ENCODE measurements at regions not wholly inside any gene's neighbourhood (a gene's known extent, or its start where the extent isn't known, plus 50 kb on each side); places are given as distances from the start of the nearest gene placed in this dataset.

GRCh38 chr20:62543470-62544302, 67.9 kb upstream of the GATA5 start:
- Histone ChIP-seq H3K36me3 (replicated peaks) (no peaks in the 10 kb centered on the region), H3K27me3 (replicated peaks) (no peaks in the 10 kb centered on the region)
- in situ Hi-C loops (cut with HindIII; ENCODE audit: low pct_ligation_motif_present, low sequenced_read_pairs) = loop anchor here (25.0 kb wide), 1 partner anchor 106 kb away; the partner anchor contains the start of gene RBBP8NL

GRCh38 chr20:62544505-62545055, 68.8 kb upstream of the GATA5 start:
- DNase-seq = no peak
- in situ Hi-C loops (cut with HindIII; ENCODE audit: low pct_ligation_motif_present, low sequenced_read_pairs) = loop anchor here (25.0 kb wide), 1 partner anchor 107 kb away; the partner anchor contains the start of gene RBBP8NL
- TF ChIP-seq, protein P1, sequence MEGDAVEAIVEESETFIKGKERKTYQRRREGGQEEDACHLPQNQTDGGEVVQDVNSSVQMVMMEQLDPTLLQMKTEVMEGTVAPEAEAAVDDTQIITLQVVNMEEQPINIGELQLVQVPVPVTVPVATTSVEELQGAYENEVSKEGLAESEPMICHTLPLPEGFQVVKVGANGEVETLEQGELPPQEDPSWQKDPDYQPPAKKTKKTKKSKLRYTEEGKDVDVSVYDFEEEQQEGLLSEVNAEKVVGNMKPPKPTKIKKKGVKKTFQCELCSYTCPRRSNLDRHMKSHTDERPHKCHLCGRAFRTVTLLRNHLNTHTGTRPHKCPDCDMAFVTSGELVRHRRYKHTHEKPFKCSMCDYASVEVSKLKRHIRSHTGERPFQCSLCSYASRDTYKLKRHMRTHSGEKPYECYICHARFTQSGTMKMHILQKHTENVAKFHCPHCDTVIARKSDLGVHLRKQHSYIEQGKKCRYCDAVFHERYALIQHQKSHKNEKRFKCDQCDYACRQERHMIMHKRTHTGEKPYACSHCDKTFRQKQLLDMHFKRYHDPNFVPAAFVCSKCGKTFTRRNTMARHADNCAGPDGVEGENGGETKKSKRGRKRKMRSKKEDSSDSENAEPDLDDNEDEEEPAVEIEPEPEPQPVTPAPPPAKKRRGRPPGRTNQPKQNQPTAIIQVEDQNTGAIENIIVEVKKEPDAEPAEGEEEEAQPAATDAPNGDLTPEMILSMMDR (IDR thresholded peaks at IDR 0.05; ENCODE audit: low read depth, low read length, missing control alignments) = no peak
- no peak overlapping the region for H3K27ac ChIP-seq
- H3K36me3 ChIP-seq (replicated peaks) = no peaks in the 10 kb centered on the region
- H3K4me3 ChIP-seq (ENCODE audit: low read depth, low read length) = no peak overlapping the region
- peaks cover 4% of the 10 kb centered on the region for H3K27me3 ChIP-seq (replicated peaks)

More at GRCh38 chr20:62543470-62544302, 67.9 kb upstream of the GATA5 start:
- Histone ChIP-seq H3K27ac (no peak overlapping the region), H3K4me3 (ENCODE audit: low read depth, low read length) (no peak overlapping the region)
- TF ChIP-seq, protein P1 (IDR thresholded peaks at IDR 0.05; ENCODE audit: low read depth, low read length, missing control alignments) = no peak
- DNase-seq = no peak

GRCh38 chr20:62545271-62545670, 69.5 kb upstream of the GATA5 start:
- H3K27ac ChIP-seq = no peak overlapping the region
- in situ Hi-C loops (cut with HindIII; ENCODE audit: low pct_ligation_motif_present, low sequenced_read_pairs) = loop anchor here (25.0 kb wide), 1 partner anchor 108 kb away; the partner anchor contains the start of gene RBBP8NL
- H3K36me3 ChIP-seq (replicated peaks) = no peaks in the 10 kb centered on the region
- TF ChIP-seq, protein P1 (IDR thresholded peaks at IDR 0.05; ENCODE audit: low read depth, low read length, missing control alignments) = no peak
- H3K4me3 ChIP-seq (ENCODE audit: low read depth, low read length) = no peak overlapping the region
- DNase-seq = no peak
- H3K27me3 ChIP-seq (replicated peaks) = peaks cover 9% of the 10 kb centered on the region

- H3K27ac ChIP-seq = no peak overlapping the region
- peaks cover 15% of the 10 kb centered on the region for H3K27me3 ChIP-seq (replicated peaks)
- in situ Hi-C loops (cut with HindIII; ENCODE audit: low pct_ligation_motif_present, low sequenced_read_pairs) = loop anchor here (25.0 kb wide), 1 partner anchor 109 kb away; the partner anchor contains the start of gene RBBP8NL
- DNase-seq = no peak
- H3K36me3 ChIP-seq (replicated peaks) = no peaks in the 10 kb centered on the region
- TF ChIP-seq, protein P1 (IDR thresholded peaks at IDR 0.05; ENCODE audit: low read depth, low read length, missing control alignments) = no peak
- no peak overlapping the region for H3K4me3 ChIP-seq (ENCODE audit: low read depth, low read length)
Observed at GRCh38 chr20:62545901-62546525, 70.2 kb upstream of the GATA5 start.

DNA sequence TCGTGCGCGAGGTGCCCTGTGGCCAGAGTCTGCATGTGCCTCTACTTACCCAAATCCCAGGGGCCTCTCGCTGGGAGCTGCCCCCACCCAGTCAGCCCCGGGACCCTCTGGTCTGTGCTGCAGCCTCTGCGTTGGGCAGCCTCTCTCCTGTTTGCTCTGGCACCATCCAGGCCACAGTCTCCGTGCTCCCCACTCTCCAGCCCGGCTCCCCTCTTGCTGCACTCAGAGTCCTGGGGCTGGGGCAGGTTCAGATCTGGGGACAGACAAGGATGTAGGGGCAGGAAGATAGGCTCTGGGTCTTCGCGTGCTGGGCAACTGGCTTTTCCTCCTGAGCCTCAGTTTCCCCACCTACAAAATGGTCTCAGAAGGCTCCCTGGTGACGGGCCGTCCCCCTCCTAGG, 70.8 kb upstream of the GATA5 start:
- H3K27ac ChIP-seq = no peak overlapping the region
- H3K27me3 ChIP-seq (replicated peaks) = peaks cover 20% of the 10 kb centered on the region
- no peaks in the 10 kb centered on the region for H3K36me3 ChIP-seq (replicated peaks)
- no peak for DNase-seq
- in situ Hi-C loops (cut with HindIII; ENCODE audit: low pct_ligation_motif_present, low sequenced_read_pairs) = loop anchor here (25.0 kb wide), 1 partner anchor 109 kb away; the partner anchor contains the start of gene RBBP8NL
- no peak overlapping the region for H3K4me3 ChIP-seq (ENCODE audit: low read depth, low read length)
- TF ChIP-seq, protein P1 (IDR thresholded peaks at IDR 0.05; ENCODE audit: low read depth, low read length, missing control alignments) = no peak
